ENCODE measurements at regions not wholly inside any gene's neighbourhood (a gene's known extent, or its start where the extent isn't known, plus 50 kb on each side); places are given as distances from the start of the nearest gene placed in this dataset.

DNA sequence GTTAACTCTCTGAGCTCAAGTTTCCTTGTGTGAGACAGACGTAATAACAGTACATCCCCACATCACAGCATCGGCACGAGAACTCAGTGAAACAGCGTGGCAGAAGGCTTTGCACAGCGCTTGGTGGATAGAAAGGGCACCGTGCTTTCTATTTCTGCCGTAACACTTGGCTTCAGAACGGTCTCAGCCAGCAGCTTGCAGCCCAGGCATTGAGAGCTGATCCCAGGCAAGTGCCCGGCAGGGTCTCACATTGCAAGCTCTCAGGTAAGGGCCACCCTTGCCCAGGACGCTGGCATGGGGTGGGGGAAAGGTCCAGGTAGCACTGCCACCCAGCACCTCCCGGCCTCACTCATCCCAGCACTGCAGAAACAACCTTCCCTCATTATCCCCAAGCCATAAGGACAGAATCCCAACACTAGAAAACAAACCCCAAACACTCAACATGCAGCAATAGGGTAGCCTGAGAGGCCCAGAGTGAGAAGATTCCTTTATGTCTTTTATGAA, 70.5 kb upstream of the ITGA11 start:
- intact Hi-C loops (cut with DNase I) = no loop called here
- Histone ChIP-seq H3K27me3 (no peaks in the 10 kb centered on the region), H3K4me1 (no peaks in the 10 kb centered on the region), H3K9me3 (no peaks in the 10 kb centered on the region), H3K4me3 (no peak overlapping the region), H3K36me3 (no peaks in the 10 kb centered on the region), H3K27ac (no peak overlapping the region)
- 92% methylated on average over 9 of the region's 11 CpGs for WGBS (ENCODE audit: insufficient coverage, low coverage, low lambda C conversion rate, missing lambda C conversion rate)
- ATAC-seq (no peak), DNase-seq (no peak)
- TF ChIP-seq, protein P1, sequence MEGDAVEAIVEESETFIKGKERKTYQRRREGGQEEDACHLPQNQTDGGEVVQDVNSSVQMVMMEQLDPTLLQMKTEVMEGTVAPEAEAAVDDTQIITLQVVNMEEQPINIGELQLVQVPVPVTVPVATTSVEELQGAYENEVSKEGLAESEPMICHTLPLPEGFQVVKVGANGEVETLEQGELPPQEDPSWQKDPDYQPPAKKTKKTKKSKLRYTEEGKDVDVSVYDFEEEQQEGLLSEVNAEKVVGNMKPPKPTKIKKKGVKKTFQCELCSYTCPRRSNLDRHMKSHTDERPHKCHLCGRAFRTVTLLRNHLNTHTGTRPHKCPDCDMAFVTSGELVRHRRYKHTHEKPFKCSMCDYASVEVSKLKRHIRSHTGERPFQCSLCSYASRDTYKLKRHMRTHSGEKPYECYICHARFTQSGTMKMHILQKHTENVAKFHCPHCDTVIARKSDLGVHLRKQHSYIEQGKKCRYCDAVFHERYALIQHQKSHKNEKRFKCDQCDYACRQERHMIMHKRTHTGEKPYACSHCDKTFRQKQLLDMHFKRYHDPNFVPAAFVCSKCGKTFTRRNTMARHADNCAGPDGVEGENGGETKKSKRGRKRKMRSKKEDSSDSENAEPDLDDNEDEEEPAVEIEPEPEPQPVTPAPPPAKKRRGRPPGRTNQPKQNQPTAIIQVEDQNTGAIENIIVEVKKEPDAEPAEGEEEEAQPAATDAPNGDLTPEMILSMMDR (IDR thresholded peaks at IDR 0.05) = no peak
- no peak for TF ChIP-seq POLR2A (IDR thresholded peaks at IDR 0.05)

DNA sequence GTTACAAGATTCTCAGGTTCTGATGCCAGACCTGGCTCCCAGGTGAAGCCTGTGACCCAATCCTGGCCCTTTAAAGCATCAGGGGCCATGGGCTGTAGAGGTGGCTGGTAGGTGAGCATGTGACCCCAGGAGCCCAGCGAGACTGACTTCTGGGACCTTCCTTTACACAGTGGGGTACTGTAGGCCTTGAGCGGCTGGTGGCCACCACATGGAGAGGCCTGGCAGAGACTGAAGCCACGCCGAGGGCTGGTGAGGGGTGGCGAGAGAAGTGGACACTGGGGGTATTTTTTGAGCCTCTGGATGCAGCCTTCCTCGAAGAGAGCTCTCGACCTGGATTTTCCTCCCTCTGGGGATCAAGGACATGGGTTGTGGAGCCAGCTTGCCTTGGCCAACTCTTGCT, 71.2 kb upstream of the ITGA11 start:
- TF ChIP-seq POLR2A (IDR thresholded peaks at IDR 0.05) = no peak
- TF ChIP-seq, protein P1 (IDR thresholded peaks at IDR 0.05) = no peak
- Histone ChIP-seq H3K36me3 (no peaks in the 10 kb centered on the region), H3K4me1 (no peaks in the 10 kb centered on the region), H3K27me3 (no peaks in the 10 kb centered on the region), H3K4me3 (no peak overlapping the region), H3K9me3 (no peaks in the 10 kb centered on the region), H3K27ac (no peak overlapping the region)
- ATAC-seq (no peak), DNase-seq (no peak)
- intact Hi-C loops (cut with DNase I) = no loop called here
- 80% methylated on average over 2 of the region's 7 CpGs for WGBS (ENCODE audit: insufficient coverage, low coverage, low lambda C conversion rate, missing lambda C conversion rate)

DNA sequence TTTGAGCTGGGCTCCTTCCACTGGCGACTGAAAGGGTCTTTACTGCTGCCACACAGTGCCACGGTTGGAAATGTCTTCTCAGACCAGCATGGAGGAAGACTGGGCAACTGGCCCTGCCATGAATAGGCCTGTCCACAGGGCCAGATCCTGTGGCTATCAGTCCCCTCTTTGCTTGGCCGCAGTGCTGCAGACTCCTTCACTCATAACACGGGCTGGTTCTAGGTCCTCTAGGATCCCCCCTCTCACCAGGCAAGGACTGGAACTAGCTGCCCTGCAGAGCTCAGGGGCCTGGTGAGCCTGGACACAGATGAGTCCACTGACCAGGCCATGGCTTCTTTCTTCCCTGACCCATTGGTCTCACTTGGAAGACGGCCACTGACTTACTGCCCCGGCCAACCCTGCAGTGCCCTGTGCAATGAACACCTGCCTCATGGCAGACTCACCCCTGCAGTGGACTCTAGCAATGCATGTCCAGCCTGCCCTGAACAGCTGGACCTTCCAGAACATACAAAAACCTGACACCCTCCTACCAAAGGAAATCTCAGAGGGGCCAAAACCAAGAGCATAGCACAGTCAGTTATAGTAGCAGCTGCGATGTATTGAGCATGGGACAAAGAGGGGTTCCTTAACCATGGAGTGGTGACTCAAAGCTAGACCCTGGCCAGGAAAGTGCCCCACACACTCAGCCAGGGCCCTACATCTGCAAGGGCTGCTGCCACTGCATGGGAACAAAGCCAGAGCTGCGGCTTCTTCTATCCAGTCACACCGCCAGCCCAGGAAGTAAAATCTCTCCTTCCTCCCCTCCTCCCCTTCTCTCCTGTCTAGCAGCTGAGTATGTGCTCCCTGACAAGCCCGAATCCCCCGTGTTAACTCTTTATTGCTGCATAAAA, 72.1 kb upstream of the ITGA11 start:
- H3K27ac ChIP-seq = no peak overlapping the region
- no peaks in the 10 kb centered on the region for H3K9me3 ChIP-seq
- ATAC-seq (no peak), DNase-seq (no peak)
- no peaks in the 10 kb centered on the region for H3K27me3 ChIP-seq
- 47% methylated on average over 4 of the region's 11 CpGs for WGBS (ENCODE audit: insufficient coverage, low coverage, low lambda C conversion rate, missing lambda C conversion rate)
- no peaks in the 10 kb centered on the region for H3K4me1 ChIP-seq
- no peak for TF ChIP-seq POLR2A (IDR thresholded peaks at IDR 0.05)
- TF ChIP-seq, protein P1 (IDR thresholded peaks at IDR 0.05) = no peak
- H3K36me3 ChIP-seq = no peaks in the 10 kb centered on the region
- intact Hi-C loops (cut with DNase I) = no loop called here
- no peak overlapping the region for H3K4me3 ChIP-seq

DNA sequence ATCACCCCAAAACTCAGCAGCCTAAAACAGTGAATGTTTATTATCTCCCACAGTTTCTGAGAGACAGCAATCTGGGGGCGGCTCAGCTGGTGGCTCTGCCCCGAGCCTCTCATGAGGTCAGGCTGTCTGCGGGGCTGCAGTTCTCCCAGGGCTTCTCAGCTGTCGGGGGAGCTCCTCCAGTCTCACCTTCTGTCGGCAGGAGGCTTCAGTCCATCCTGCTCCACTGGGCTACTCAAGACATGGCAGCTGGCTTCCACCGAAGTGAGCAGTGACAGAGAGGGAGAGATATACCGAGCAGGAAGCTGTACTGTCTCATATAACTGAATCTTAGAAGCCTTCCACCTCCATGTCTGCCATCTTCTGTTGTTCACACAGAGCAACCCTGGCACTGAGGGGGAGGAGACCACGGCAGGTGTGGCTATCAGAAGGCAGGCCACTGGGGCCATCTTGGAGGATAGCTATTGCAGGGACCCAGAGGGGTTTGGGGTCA, 72.8 kb upstream of the ITGA11 start:
- Histone ChIP-seq H3K27me3 (no peaks in the 10 kb centered on the region), H3K4me3 (no peak overlapping the region), H3K9me3 (no peaks in the 10 kb centered on the region), H3K4me1 (no peaks in the 10 kb centered on the region), H3K27ac (no peak overlapping the region), H3K36me3 (no peaks in the 10 kb centered on the region)
- TF ChIP-seq, protein P1 (IDR thresholded peaks at IDR 0.05) = no peak
- no peak for TF ChIP-seq POLR2A (IDR thresholded peaks at IDR 0.05)
- 42% methylated on average over 7 of the region's 8 CpGs for WGBS (ENCODE audit: insufficient coverage, low coverage, low lambda C conversion rate, missing lambda C conversion rate)
- DNase-seq (no peak), ATAC-seq (no peak)
- intact Hi-C loops (cut with DNase I) = no loop called here
